DND-41 (cell line): ENCODE measurements at regions not wholly inside any gene's neighbourhood (a gene's known extent, or its start where the extent isn't known, plus 50 kb on each side); places are given as distances from the start of the nearest gene placed in this dataset.

Experiments
- ATAC-seq: fragments of 200-7000 bp; cut with Tn5 transposase; 3 replicates; pipeline ENCODE4 v1.9.1; 2021; ENCODE audit warnings: low read depth; ENCODE audit not compliant: insufficient read depth
- DNase-seq: peaks from one replicate; pipeline ENCODE4 v3.0.0-alpha.2; 2020
- H2AFZ ChIP-seq: 2 replicates; pipeline ENCODE4 v1.6.0; 2012; ENCODE audit warnings: low read depth, low read length
- H3K27ac ChIP-seq: 2 replicates; pipeline ENCODE4 v1.5.1; 2012; ENCODE audit warnings: low read length, inconsistent platforms
- H3K27me3 ChIP-seq: fragments of 200-600 bp; sonication (generic); 2 replicates; pipeline ENCODE4 v1.6.0; 2012; ENCODE audit warnings: low read length, mild to moderate bottlenecking, inconsistent platforms; ENCODE audit not compliant: insufficient read depth, poor library complexity
- H3K36me3 ChIP-seq: 2 replicates; pipeline ENCODE4 v1.5.1; 2012; ENCODE audit warnings: low read length, inconsistent platforms; ENCODE audit not compliant: insufficient read depth
- H3K4me1 ChIP-seq: 2 replicates; pipeline ENCODE4 v1.5.1; 2012; ENCODE audit warnings: mild to moderate bottlenecking, low read length; ENCODE audit not compliant: insufficient read depth
- H3K4me2 ChIP-seq: 2 replicates; pipeline ENCODE4 v1.6.0; 2012; ENCODE audit warnings: mild to moderate bottlenecking, moderate library complexity, low read length, inconsistent platforms; ENCODE audit not compliant: insufficient read depth
- H3K4me3 ChIP-seq, 2 experiments: fragments of 200-600 bp in 1 of 2; shearing (Covaris generic) in 1 of 2; 2 replicates each; pipeline ENCODE4 v1.5.1; 2012 to 2016; ENCODE audit warnings: inconsistent platforms in 2 of 2, low read length in 2 of 2, mild to moderate bottlenecking in 2 of 2, low read depth in 1 of 2, moderate library complexity in 1 of 2
- H3K79me2 ChIP-seq: 2 replicates; pipeline ENCODE4 v1.6.0; 2012; ENCODE audit warnings: low read length, inconsistent platforms; ENCODE audit not compliant: insufficient read depth
- H3K9ac ChIP-seq: 2 replicates; pipeline ENCODE4 v1.6.0; 2012; ENCODE audit warnings: low read depth, mild to moderate bottlenecking, inconsistent platforms, low read length, moderate library complexity
- H3K9me3 ChIP-seq: 2 replicates; pipeline ENCODE4 v1.5.1; 2012; ENCODE audit warnings: low read length, moderate library complexity, mild to moderate bottlenecking, inconsistent platforms; ENCODE audit not compliant: insufficient read depth, severe bottlenecking
- H4K20me1 ChIP-seq: 2 replicates; pipeline ENCODE4 v1.6.0; 2012; ENCODE audit warnings: low read length; ENCODE audit not compliant: insufficient read depth
- CTCF ChIP-seq: IDR thresholded peaks from 2 replicates; pipeline ENCODE4 v1.5.1; 2012; ENCODE audit warnings: borderline replicate concordance, low read length, moderate library complexity, mild to moderate bottlenecking; ENCODE audit not compliant: poor library complexity, severe bottlenecking; ENCODE audit errors: extremely low read depth
- EZH2 ChIP-seq: IDR thresholded peaks from 3 replicates; pipeline ENCODE4 v1.6.1; 2012; ENCODE audit warnings: borderline replicate concordance, low read depth, mild to moderate bottlenecking, moderate library complexity, low read length, inconsistent platforms; ENCODE audit not compliant: severe bottlenecking

- Histone ChIP-seq H3K9me3 (no peaks in the 10 kb centered on the region), H3K79me2 (no peaks in the 10 kb centered on the region), H2AFZ (no peak overlapping the region), H3K36me3 (no peaks in the 10 kb centered on the region), H3K4me3 (no peak overlapping the region), H3K27ac (no peak overlapping the region), H3K4me1 (no peaks in the 10 kb centered on the region), H3K9ac (no peak overlapping the region), H3K27me3 (no peaks in the 10 kb centered on the region), H3K4me2 (no peak overlapping the region), H4K20me1 (no peaks in the 10 kb centered on the region)
- ATAC-seq (no peak), DNase-seq (no peak)
- no peak for TF ChIP-seq CTCF
- TF ChIP-seq EZH2 = no peak
These were observed 1052.3 kb upstream of the CELF2 start for GRCh38 chr10:9965341-9965740.

GRCh38 chr10:9986786-9987185, 1030.9 kb upstream of the CELF2 start:
- Histone ChIP-seq H3K4me2 (no peak overlapping the region), H3K4me1 (no peaks in the 10 kb centered on the region), H3K27me3 (no peaks in the 10 kb centered on the region), H3K4me3 (no peak overlapping the region), H3K9me3 (no peaks in the 10 kb centered on the region), H3K79me2 (no peaks in the 10 kb centered on the region), H3K27ac (no peak overlapping the region), H3K9ac (no peak overlapping the region), H2AFZ (no peak overlapping the region), H4K20me1 (no peaks in the 10 kb centered on the region), H3K36me3 (no peaks in the 10 kb centered on the region)
- DNase-seq (no peak), ATAC-seq (no peak)
- TF ChIP-seq EZH2 (no peak), CTCF (no peak)

- H3K27me3 ChIP-seq = no peaks in the 10 kb centered on the region
- H3K9me3 ChIP-seq = no peaks in the 10 kb centered on the region
- H3K4me3 ChIP-seq = no peak overlapping the region
- DNase-seq (no peak), ATAC-seq (no peak)
- no peaks in the 10 kb centered on the region for H3K36me3 ChIP-seq
- H3K4me2 ChIP-seq = no peak overlapping the region
- H3K9ac ChIP-seq = no peak overlapping the region
- H2AFZ ChIP-seq = no peak overlapping the region
- H4K20me1 ChIP-seq = no peaks in the 10 kb centered on the region
- no peak for TF ChIP-seq EZH2
- no peak for TF ChIP-seq CTCF
- H3K4me1 ChIP-seq = no peaks in the 10 kb centered on the region
- no peak overlapping the region for H3K27ac ChIP-seq
- H3K79me2 ChIP-seq = no peaks in the 10 kb centered on the region
These were observed 1030.5 kb upstream of the CELF2 start for GRCh38 chr10:9987197-9987596.

GRCh38 chr10:9992661-9993060, 1025.0 kb upstream of the CELF2 start:
- Histone ChIP-seq H3K36me3 (no peaks in the 10 kb centered on the region), H3K4me2 (no peak overlapping the region), H3K79me2 (no peaks in the 10 kb centered on the region), H3K4me1 (no peaks in the 10 kb centered on the region), H3K9ac (no peak overlapping the region), H4K20me1 (no peaks in the 10 kb centered on the region), H3K4me3 (no peak overlapping the region), H3K27me3 (no peaks in the 10 kb centered on the region), H2AFZ (no peak overlapping the region), H3K9me3 (no peaks in the 10 kb centered on the region), H3K27ac (no peak overlapping the region)
- DNase-seq (no peak), ATAC-seq (no peak)
- TF ChIP-seq EZH2 = no peak
- no peak for TF ChIP-seq CTCF
